B cell (primary cell): ENCODE measurements at regions not wholly inside any gene's neighbourhood (a gene's known extent, or its start where the extent isn't known, plus 50 kb on each side); places are given as distances from the start of the nearest gene placed in this dataset.

Source experiments
- CTCF ChIP-seq: fragments of 200-600 bp; IDR thresholded peaks from one replicate; pipeline ENCODE4 v1.8.0; 2022; ENCODE audit warnings: antibody characterized with exemption, mild to moderate bottlenecking
- EZH2 ChIP-seq: IDR thresholded peaks from 2 replicates; pipeline ENCODE4 v1.6.1; 2012; ENCODE audit warnings: borderline replicate concordance, low read depth, mild to moderate bottlenecking, moderate library complexity, low read length; ENCODE audit not compliant: insufficient read depth, poor library complexity, severe bottlenecking

GRCh38 chr6:139438775-139439174, 64.3 kb upstream of the CITED2 start:
- TF ChIP-seq CTCF: no peak
- TF ChIP-seq EZH2: no peak
